GM12874 (cell line): ENCODE measurements at regions not wholly inside any gene's neighbourhood (a gene's known extent, or its start where the extent isn't known, plus 50 kb on each side); places are given as distances from the start of the nearest gene placed in this dataset.

Experiments used
- TF ChIP-seq, protein P1 (sequence below): IDR thresholded peaks from 2 replicates; pipeline ENCODE4 v1.5.1; 2011; ENCODE audit warnings: low read depth, mild to moderate bottlenecking, control low read depth, low read length, moderate library complexity; ENCODE audit not compliant: insufficient read depth

DNA sequence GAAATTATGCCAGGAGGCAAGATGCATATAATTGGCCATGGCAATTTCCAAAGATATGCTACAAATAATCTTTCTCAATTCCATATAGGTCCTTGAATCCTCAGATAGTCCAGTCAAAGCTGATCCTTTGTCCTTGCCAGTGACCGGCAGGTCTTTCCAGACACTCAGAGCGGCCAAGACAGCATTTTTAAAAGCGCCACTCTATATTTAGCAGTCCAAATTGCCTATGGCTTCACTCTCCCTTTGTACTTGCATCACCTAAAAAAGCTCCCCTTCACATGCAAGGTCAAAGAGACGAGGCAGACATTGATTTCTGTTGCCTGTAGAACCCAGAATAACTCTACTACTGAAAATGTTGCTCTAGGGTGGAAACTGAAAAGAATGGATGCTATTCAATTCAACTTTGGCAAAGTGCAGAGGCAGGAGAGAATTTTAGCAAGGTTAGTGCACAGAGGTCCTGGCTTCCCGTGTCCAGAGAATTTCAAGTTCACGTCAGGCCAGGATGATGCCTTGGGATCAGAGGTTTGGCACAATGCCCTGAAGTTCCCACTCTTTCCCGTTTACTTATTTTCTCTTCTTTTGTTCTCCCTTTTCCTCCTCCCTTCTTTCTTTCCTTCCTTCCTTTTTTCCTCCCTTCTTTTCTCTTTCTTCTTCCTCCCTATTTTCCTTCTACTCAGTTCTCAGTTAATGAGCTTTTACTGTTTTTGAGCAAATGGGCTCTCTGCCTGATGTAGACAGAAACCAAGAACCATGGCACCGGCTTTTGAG lies 108.5 kb downstream of the KCNK1 start:
- TF ChIP-seq, protein P1, sequence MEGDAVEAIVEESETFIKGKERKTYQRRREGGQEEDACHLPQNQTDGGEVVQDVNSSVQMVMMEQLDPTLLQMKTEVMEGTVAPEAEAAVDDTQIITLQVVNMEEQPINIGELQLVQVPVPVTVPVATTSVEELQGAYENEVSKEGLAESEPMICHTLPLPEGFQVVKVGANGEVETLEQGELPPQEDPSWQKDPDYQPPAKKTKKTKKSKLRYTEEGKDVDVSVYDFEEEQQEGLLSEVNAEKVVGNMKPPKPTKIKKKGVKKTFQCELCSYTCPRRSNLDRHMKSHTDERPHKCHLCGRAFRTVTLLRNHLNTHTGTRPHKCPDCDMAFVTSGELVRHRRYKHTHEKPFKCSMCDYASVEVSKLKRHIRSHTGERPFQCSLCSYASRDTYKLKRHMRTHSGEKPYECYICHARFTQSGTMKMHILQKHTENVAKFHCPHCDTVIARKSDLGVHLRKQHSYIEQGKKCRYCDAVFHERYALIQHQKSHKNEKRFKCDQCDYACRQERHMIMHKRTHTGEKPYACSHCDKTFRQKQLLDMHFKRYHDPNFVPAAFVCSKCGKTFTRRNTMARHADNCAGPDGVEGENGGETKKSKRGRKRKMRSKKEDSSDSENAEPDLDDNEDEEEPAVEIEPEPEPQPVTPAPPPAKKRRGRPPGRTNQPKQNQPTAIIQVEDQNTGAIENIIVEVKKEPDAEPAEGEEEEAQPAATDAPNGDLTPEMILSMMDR, result no peak

DNA sequence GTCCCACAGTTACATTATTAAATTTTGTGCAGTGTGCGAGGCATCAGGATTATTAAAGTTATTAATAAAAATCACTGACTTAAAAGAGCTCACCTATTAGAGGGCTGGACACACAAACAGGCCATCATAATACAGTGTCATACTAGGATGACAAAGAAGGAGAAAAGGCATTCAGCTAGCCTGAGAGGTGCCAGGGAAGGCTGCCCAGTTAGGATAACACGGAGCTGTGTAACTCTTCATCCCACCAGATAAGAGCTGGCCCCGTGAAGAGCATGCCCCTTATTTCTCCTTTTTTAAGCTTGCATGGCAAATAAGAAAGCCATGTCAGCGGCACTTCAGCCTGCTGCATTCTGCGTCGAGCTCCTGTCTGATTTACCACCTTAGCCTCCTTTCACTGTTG lies 109.5 kb downstream of the KCNK1 start:
- TF ChIP-seq, protein P1, result no peak

DNA sequence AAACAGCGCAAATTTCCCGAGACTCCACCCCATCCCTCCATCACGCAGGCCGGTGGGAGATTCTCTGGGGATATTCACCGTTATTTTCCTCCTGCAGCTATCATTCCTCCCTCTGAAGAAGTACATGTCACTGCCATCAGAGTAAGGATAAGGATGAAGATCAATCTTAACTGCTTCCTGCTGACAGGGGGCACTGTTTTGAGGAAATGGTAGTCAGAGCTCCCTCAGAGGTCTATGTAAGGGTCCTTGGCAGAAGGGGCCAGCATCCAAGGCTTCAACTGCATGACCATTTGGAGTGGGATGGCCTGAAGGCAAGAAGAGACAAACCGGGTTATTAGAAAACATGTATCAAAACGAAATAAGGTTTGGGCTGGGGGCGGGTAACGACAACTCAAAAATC lies 111.5 kb downstream of the KCNK1 start:
- TF ChIP-seq, protein P1, result no peak

DNA sequence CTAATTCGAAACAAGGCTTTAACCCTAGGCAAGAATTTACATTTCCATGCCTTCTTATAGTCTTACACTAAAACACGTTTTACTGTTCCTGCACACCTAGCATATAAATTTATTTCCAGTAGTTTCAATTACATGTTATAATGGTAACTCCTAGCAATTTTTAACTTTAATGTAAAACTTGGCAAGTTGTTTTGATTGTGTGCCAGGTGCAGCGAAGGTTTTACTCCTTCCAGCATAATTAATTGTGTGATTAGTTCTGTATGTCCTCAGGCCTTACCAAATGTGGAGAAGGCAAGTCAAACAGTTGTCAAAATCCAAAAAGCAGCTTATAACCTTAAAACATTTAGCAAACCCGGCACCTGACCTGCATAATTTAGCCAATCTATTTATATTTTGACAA lies 114.8 kb downstream of the KCNK1 start:
- TF ChIP-seq, protein P1, result no peak

DNA sequence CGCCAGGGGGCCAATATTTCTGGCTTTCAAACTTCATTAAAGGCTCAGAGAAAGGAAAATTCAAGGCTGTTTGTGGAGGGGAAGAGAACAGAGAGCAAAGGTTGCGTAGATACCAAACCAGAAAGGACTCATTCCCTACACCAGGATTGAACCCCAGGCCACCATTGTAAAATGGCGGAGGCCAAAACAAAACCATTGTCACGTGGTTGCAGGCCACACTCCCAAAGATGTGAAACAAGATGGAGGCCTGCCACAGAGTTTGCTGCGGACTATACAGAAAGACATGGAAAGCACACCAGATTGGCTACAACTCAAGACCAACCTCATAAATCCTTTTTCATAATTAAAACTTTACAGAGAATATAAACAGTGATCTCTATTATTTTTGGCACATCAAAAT lies 116.5 kb downstream of the KCNK1 start:
- TF ChIP-seq, protein P1, result no peak

DNA sequence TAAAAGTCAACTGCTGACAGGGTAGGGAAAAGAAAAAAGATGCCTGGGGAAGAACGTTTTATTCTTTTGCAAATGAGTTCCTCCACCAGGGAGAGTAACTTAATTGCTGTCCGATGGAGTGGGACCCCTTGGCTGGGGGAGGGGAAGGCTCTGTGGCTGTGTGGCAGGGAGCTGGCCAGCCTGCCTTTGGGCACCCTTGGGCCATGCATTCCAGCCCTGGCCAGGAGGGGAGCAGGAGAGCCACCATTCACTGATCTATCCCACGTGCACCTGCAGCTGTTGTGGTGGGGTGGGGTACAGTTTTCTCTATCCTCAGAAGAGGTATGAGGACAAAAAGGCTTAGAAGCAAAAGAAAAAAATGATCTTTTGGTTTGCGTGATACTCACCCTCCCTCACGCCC lies 116.9 kb downstream of the KCNK1 start:
- TF ChIP-seq, protein P1, result peak; percentile 14; the same call in 1 of the 2 replicates

DNA sequence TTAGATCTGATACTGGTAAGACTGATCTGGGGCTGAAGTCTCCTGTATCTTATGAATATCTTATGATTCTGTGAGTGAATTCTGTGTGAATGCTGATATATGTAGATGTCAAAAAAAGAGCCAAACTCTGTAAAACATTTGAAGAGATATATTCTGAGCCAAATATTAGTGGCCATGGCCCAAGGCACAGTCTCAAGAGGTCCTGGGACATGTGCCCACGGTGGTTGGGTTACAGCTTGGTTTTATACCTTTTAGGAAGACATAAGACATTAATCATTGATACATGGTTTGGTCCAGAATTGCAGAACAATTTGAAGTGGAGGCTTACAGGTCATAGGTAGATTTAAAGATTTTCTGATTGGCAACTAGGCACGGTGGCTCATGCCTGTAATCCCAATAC lies 118.3 kb downstream of the KCNK1 start:
- TF ChIP-seq, protein P1, result no peak

DNA sequence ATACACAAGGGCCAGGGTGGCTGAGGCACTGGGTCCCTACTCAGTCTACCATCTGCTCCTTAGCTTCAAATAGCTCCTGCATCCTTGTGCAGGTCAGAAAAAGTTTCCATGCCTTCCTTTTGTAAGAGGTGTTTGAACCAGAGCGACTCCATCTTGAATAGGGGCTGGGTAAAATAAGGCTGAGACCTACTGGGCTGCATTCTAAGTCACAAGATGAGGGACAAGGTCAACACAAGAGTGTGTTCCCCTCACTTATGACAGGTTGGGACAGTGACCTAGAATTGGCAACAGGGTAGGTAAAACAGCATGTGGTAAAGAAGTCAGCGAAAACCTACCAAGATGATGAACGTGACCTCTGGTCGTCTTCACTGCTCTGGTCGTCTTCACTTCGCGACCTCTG lies 120.5 kb downstream of the KCNK1 start:
- TF ChIP-seq, protein P1, result no peak
